ENCODE measurements at regions not wholly inside any gene's neighbourhood (a gene's known extent, or its start where the extent isn't known, plus 50 kb on each side); places are given as distances from the start of the nearest gene placed in this dataset.

- H3K79me2 ChIP-seq (ENCODE audit: control insufficient read depth, low read length): no peaks in the 10 kb centered on the region
- no peaks in the 10 kb centered on the region for H3K36me3 ChIP-seq (ENCODE audit: control insufficient read depth, low read length)
- no peak overlapping the region for H3K4me2 ChIP-seq (ENCODE audit: low read length)
- H3K4me3 ChIP-seq (ENCODE audit: low read length): no peak overlapping the region
- H3F3A ChIP-seq (ENCODE audit: control insufficient read depth, insufficient read depth): no peaks in the 10 kb centered on the region
- no peak overlapping the region for H3K27ac ChIP-seq (ENCODE audit: low read depth, low read length)
- no peaks in the 10 kb centered on the region for H4K20me1 ChIP-seq (ENCODE audit: control insufficient read depth, insufficient read depth, low read depth, low read length)
- no peaks in the 10 kb centered on the region for H3K27me3 ChIP-seq (ENCODE audit: control insufficient read depth, low read length)
- H3K4me1 ChIP-seq (ENCODE audit: control insufficient read depth, low read length): no peaks in the 10 kb centered on the region
- TF ChIP-seq EZH2phosphoT487 (IDR thresholded peaks at IDR 0.05; ENCODE audit: borderline replicate concordance, low read length): no peak
- no peak for TF ChIP-seq CTCF (IDR thresholded peaks at IDR 0.05; ENCODE audit: low read depth, low read length, poor library complexity, severe bottlenecking)
- no peaks in the 10 kb centered on the region for H3K9me2 ChIP-seq (replicated peaks; ENCODE audit: control insufficient read depth, low read length)
- no peaks in the 10 kb centered on the region for H3K9me3 ChIP-seq (ENCODE audit: control insufficient read depth, insufficient read depth, low read length)
Observed at GRCh38 chr6:121851056-121851455, 415.6 kb downstream of the GJA1 start.

- Histone ChIP-seq H3K79me2 (ENCODE audit: control insufficient read depth, low read length) (no peaks in the 10 kb centered on the region), H3K9me2 (replicated peaks; ENCODE audit: control insufficient read depth, low read length) (no peaks in the 10 kb centered on the region), H3K36me3 (ENCODE audit: control insufficient read depth, low read length) (no peaks in the 10 kb centered on the region), H3K4me1 (ENCODE audit: control insufficient read depth, low read length) (no peaks in the 10 kb centered on the region), H3K4me3 (ENCODE audit: low read length) (no peak overlapping the region), H3F3A (ENCODE audit: control insufficient read depth, insufficient read depth) (no peaks in the 10 kb centered on the region), H3K27me3 (ENCODE audit: control insufficient read depth, low read length) (no peaks in the 10 kb centered on the region), H3K9me3 (ENCODE audit: control insufficient read depth, insufficient read depth, low read length) (no peaks in the 10 kb centered on the region), H3K27ac (ENCODE audit: low read depth, low read length) (no peak overlapping the region), H4K20me1 (ENCODE audit: control insufficient read depth, insufficient read depth, low read depth, low read length) (no peaks in the 10 kb centered on the region), H3K4me2 (ENCODE audit: low read length) (no peak overlapping the region)
- TF ChIP-seq EZH2phosphoT487 (IDR thresholded peaks at IDR 0.05; ENCODE audit: borderline replicate concordance, low read length) (no peak), CTCF (IDR thresholded peaks at IDR 0.05; ENCODE audit: low read depth, low read length, poor library complexity, severe bottlenecking) (no peak)
Observed at GRCh38 chr6:121853686-121854085, 418.2 kb downstream of the GJA1 start.

DNA sequence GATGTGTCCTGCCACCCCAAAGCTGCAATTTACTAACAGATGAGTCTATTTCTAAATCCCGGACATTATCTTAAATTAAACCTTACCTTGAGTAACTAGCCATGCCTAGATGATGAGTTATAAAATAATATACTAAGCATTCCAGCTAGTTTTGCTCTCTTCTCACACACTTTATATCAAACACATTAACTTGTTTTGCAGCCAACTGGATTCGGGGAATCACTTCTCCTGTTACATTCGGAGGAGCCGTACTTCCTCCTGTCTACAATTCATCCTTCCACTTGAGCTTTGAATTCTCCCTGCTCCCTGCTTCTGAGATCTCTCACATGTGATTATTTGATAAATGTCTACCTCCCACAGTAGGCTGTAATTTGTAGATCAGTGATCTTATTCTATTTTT, 420.1 kb downstream of the GJA1 start:
- no peaks in the 10 kb centered on the region for H3K9me2 ChIP-seq (replicated peaks; ENCODE audit: control insufficient read depth, low read length)
- no peaks in the 10 kb centered on the region for H3K4me1 ChIP-seq (ENCODE audit: control insufficient read depth, low read length)
- H3K36me3 ChIP-seq (ENCODE audit: control insufficient read depth, low read length): no peaks in the 10 kb centered on the region
- no peaks in the 10 kb centered on the region for H3F3A ChIP-seq (ENCODE audit: control insufficient read depth, insufficient read depth)
- H3K9me3 ChIP-seq (ENCODE audit: control insufficient read depth, insufficient read depth, low read length): no peaks in the 10 kb centered on the region
- H3K27ac ChIP-seq (ENCODE audit: low read depth, low read length): no peak overlapping the region
- H3K79me2 ChIP-seq (ENCODE audit: control insufficient read depth, low read length): no peaks in the 10 kb centered on the region
- H3K4me2 ChIP-seq (ENCODE audit: low read length): no peak overlapping the region
- TF ChIP-seq EZH2phosphoT487 (IDR thresholded peaks at IDR 0.05; ENCODE audit: borderline replicate concordance, low read length) (no peak), CTCF (IDR thresholded peaks at IDR 0.05; ENCODE audit: low read depth, low read length, poor library complexity, severe bottlenecking) (no peak)
- H3K27me3 ChIP-seq (ENCODE audit: control insufficient read depth, low read length): no peaks in the 10 kb centered on the region
- no peak overlapping the region for H3K4me3 ChIP-seq (ENCODE audit: low read length)
- H4K20me1 ChIP-seq (ENCODE audit: control insufficient read depth, insufficient read depth, low read depth, low read length): no peaks in the 10 kb centered on the region

DNA sequence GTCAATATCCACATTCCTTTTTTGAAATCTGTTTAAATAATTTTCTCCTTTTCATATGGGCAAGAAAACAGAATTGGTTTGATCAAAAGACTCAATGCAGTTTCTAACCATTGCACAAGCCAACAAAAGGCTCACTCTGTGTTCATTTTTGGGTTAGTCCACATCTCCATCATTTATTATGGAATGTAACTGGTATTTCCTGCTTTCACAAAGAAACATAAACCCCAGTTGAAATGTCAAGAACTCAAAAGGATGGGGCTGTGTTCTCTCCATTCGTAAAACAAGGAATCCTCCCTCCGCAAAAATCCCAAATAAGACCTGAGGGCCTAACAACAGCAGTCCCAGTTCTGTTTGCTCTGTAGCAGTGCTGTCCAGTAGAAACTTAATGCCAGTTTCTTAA, 420.9 kb downstream of the GJA1 start:
- H3K9me2 ChIP-seq (replicated peaks; ENCODE audit: control insufficient read depth, low read length): no peaks in the 10 kb centered on the region

More for the DNA sequence above, 420.9 kb downstream of the GJA1 start:
- H3F3A ChIP-seq (ENCODE audit: control insufficient read depth, insufficient read depth): no peaks in the 10 kb centered on the region
- H3K4me1 ChIP-seq (ENCODE audit: control insufficient read depth, low read length): no peaks in the 10 kb centered on the region
- H3K4me2 ChIP-seq (ENCODE audit: low read length): no peak overlapping the region
- no peak overlapping the region for H3K27ac ChIP-seq (ENCODE audit: low read depth, low read length)
- H3K9me3 ChIP-seq (ENCODE audit: control insufficient read depth, insufficient read depth, low read length): no peaks in the 10 kb centered on the region
- no peaks in the 10 kb centered on the region for H3K27me3 ChIP-seq (ENCODE audit: control insufficient read depth, low read length)
- no peaks in the 10 kb centered on the region for H4K20me1 ChIP-seq (ENCODE audit: control insufficient read depth, insufficient read depth, low read depth, low read length)
- H3K79me2 ChIP-seq (ENCODE audit: control insufficient read depth, low read length): no peaks in the 10 kb centered on the region
- H3K4me3 ChIP-seq (ENCODE audit: low read length): no peak overlapping the region
- no peaks in the 10 kb centered on the region for H3K36me3 ChIP-seq (ENCODE audit: control insufficient read depth, low read length)
- no peak for TF ChIP-seq EZH2phosphoT487 (IDR thresholded peaks at IDR 0.05; ENCODE audit: borderline replicate concordance, low read length)
- TF ChIP-seq CTCF (IDR thresholded peaks at IDR 0.05; ENCODE audit: low read depth, low read length, poor library complexity, severe bottlenecking): no peak

Measured in DOHH2 (cell line).